ENCODE measurements at regions not wholly inside any gene's neighbourhood (a gene's known extent, or its start where the extent isn't known, plus 50 kb on each side); places are given as distances from the start of the nearest gene placed in this dataset.

GRCh38 chr5:114634967-114635901, 273.4 kb downstream of the KCNN2 start:
- TF ChIP-seq CTCF (IDR thresholded peaks at IDR 0.05; ENCODE audit: low read depth, low read length), result no peak
- no peak for TF ChIP-seq EZH2phosphoT487 (IDR thresholded peaks at IDR 0.05; ENCODE audit: low read depth)

All from OCI-LY3 (cell line).